VCaP (cell line): ENCODE measurements at regions not wholly inside any gene's neighbourhood (a gene's known extent, or its start where the extent isn't known, plus 50 kb on each side); places are given as distances from the start of the nearest gene placed in this dataset.

ENCODE experiments used
- H3K27ac ChIP-seq: fragments of 450-650 bp; 2 replicates; pipeline ENCODE4 v1.5.1; 2017
- TF ChIP-seq, protein P1 (sequence below): fragments of 450-650 bp; conservative IDR thresholded peaks from 2 replicates; pipeline ENCODE4 v1.5.1; 2017; ENCODE audit warnings: mild to moderate bottlenecking, moderate library complexity

- TF ChIP-seq, protein P1, sequence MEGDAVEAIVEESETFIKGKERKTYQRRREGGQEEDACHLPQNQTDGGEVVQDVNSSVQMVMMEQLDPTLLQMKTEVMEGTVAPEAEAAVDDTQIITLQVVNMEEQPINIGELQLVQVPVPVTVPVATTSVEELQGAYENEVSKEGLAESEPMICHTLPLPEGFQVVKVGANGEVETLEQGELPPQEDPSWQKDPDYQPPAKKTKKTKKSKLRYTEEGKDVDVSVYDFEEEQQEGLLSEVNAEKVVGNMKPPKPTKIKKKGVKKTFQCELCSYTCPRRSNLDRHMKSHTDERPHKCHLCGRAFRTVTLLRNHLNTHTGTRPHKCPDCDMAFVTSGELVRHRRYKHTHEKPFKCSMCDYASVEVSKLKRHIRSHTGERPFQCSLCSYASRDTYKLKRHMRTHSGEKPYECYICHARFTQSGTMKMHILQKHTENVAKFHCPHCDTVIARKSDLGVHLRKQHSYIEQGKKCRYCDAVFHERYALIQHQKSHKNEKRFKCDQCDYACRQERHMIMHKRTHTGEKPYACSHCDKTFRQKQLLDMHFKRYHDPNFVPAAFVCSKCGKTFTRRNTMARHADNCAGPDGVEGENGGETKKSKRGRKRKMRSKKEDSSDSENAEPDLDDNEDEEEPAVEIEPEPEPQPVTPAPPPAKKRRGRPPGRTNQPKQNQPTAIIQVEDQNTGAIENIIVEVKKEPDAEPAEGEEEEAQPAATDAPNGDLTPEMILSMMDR: no peak
- no peak overlapping the region for H3K27ac ChIP-seq
Observed at GRCh38 chr3:117527346-117527745, 817.8 kb downstream of the TUSC7 start.

DNA sequence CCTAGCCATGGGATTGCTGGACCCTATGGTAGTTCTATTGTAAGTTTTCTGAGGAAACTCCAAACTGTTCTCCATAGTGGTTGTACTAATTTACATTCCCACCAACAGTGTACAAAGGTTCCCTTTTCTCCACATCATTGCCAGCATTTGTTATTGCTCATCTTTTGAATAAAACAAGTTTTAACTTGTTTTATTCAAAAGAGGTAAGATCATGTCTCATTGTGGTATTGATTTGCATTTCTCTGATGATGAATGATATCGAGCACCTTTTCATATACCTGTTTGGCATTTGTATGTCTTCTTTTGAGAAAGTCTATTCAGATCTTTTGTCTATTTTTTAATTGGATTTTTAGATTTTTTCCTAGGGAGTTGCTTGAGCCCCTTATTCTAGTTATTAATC, 819.1 kb downstream of the TUSC7 start:
- H3K27ac ChIP-seq: no peak overlapping the region
- TF ChIP-seq, protein P1: no peak

GRCh38 chr3:117531078-117531767, 821.6 kb downstream of the TUSC7 start:
- TF ChIP-seq, protein P1: no peak
- no peak overlapping the region for H3K27ac ChIP-seq

DNA sequence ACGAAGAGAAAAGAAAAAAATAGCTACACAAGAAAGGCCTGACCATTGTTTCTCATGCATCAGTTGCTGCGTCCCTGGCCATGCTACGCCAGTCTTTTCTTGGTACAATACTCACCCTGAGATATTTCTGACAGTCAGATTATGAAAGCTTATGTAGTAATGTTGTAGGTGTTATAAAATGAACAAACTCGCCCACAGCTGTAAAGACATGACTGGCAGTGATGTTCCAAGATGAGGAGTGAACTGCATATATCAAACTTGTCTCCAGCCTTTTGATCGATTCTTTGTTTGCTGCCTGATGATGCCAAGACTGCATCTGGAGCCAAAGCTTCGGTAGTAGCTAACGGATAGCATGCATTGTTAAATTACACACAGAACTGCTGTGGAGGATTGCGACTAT, 822.7 kb downstream of the TUSC7 start:
- TF ChIP-seq, protein P1: no peak
- H3K27ac ChIP-seq: no peak overlapping the region

- TF ChIP-seq, protein P1: no peak
- H3K27ac ChIP-seq: no peak overlapping the region
Observed at GRCh38 chr3:117534138-117534537, 824.6 kb downstream of the TUSC7 start.

- no peak overlapping the region for H3K27ac ChIP-seq
- TF ChIP-seq, protein P1: no peak
Observed at GRCh38 chr3:117536006-117536405, 826.4 kb downstream of the TUSC7 start.

GRCh38 chr3:117537949-117538348, 828.4 kb downstream of the TUSC7 start:
- H3K27ac ChIP-seq: no peak overlapping the region
- TF ChIP-seq, protein P1: no peak
